ENCODE measurements at regions not wholly inside any gene's neighbourhood (a gene's known extent, or its start where the extent isn't known, plus 50 kb on each side); places are given as distances from the start of the nearest gene placed in this dataset.
A peak's percentile ranks its signal among the peaks of the same experiment; 100 is the strongest.

GRCh38 chr1:5751833-5752745, 240.1 kb downstream of the NPHP4 start:
- Histone ChIP-seq H3K4me1 (no peaks in the 10 kb centered on the region), H3K27me3 (replicated peaks; ENCODE audit: control insufficient read depth, insufficient read depth, low read length) (no peaks in the 10 kb centered on the region), H3K9me3 (no peaks in the 10 kb centered on the region), H3K36me3 (ENCODE audit: control insufficient read depth, insufficient read depth, low read length) (no peaks in the 10 kb centered on the region), H3K4me3 (ENCODE audit: low read depth, low read length) (no peak overlapping the region)
- no peak overlapping the region for H3K27ac Mint-ChIP-seq (ENCODE audit: unreplicated experiment)
- peaks cover 12% of the 10 kb centered on the region for H3K4me1 Mint-ChIP-seq (ENCODE audit: low read depth, unreplicated experiment)
- intact Hi-C loops (cut with micrococcal nuclease; ENCODE audit: unreplicated experiment) = loop anchor here (2.0 kb wide), 1 partner anchor 241 kb away; no protein-coding TSS in a partner anchor
- ChIA-PET CTCF (interaction anchor here (1.0 to 1.8 kb wide), 6 partner anchors 23 to 243 kb away, joined by 3 to 10 read pairs (median 3); no protein-coding TSS in a partner anchor), POLR2A (no interaction called here)
- peaks cover 3% of the 10 kb centered on the region for H3K27me3 Mint-ChIP-seq (ENCODE audit: insufficient read depth, unreplicated experiment)
- TF ChIP-seq CTCF (IDR thresholded peaks at IDR 0.05; ENCODE audit: insufficient read depth in 1 of 2, low read depth in 1 of 2, low read length in 1 of 2, severe bottlenecking in 1 of 2, unreplicated experiment in 1 of 2) = peak in 1 of 2 experiments; percentile 23
- DNase-seq = peak in 1 of 2 experiments; percentile 35
- H3K9me3 Mint-ChIP-seq (ENCODE audit: unreplicated experiment) = no peaks in the 10 kb centered on the region
- H3K4me3 Mint-ChIP-seq (ENCODE audit: unreplicated experiment) = no peak overlapping the region
- no peaks in the 10 kb centered on the region for H3K36me3 Mint-ChIP-seq (ENCODE audit: insufficient read depth, unreplicated experiment)
- BruUV-seq (replicated peaks) = no TSS peak

GRCh38 chr1:5751163-5751540, 241.1 kb downstream of the NPHP4 start:
- Mint-ChIP-seq H3K27ac (ENCODE audit: unreplicated experiment) (no peak overlapping the region), H3K9me3 (ENCODE audit: unreplicated experiment) (no peaks in the 10 kb centered on the region), H3K4me3 (ENCODE audit: unreplicated experiment) (no peak overlapping the region), H3K4me1 (ENCODE audit: low read depth, unreplicated experiment) (peaks cover 12% of the 10 kb centered on the region), H3K36me3 (ENCODE audit: insufficient read depth, unreplicated experiment) (no peaks in the 10 kb centered on the region), H3K27me3 (ENCODE audit: insufficient read depth, unreplicated experiment) (peaks cover under 1% of the 10 kb centered on the region)
- peaks cover 3% of the 10 kb centered on the region for H3K4me1 ChIP-seq
- no peaks in the 10 kb centered on the region for H3K27me3 ChIP-seq (replicated peaks; ENCODE audit: control insufficient read depth, insufficient read depth, low read length)
- BruUV-seq (replicated peaks) = no TSS peak
- ChIA-PET POLR2A (no interaction called here), CTCF (interaction anchor here (1.4 to 1.8 kb wide), 2 partner anchors 131 to 241 kb away, joined by 3 to 10 read pairs; no protein-coding TSS in a partner anchor)
- H3K36me3 ChIP-seq (ENCODE audit: control insufficient read depth, insufficient read depth, low read length) = no peaks in the 10 kb centered on the region
- H3K4me3 ChIP-seq (ENCODE audit: low read depth, low read length) = no peak overlapping the region
- no peak for DNase-seq
- no peaks in the 10 kb centered on the region for H3K9me3 ChIP-seq
- intact Hi-C loops (cut with micrococcal nuclease; ENCODE audit: unreplicated experiment) = no loop called here
- TF ChIP-seq CTCF (IDR thresholded peaks at IDR 0.05; ENCODE audit: insufficient read depth in 1 of 2, low read depth in 1 of 2, low read length in 1 of 2, severe bottlenecking in 1 of 2, unreplicated experiment in 1 of 2) = no peak

GRCh38 chr1:5750186-5751162, 241.8 kb downstream of the NPHP4 start:
- no peaks in the 10 kb centered on the region for H3K36me3 Mint-ChIP-seq (ENCODE audit: insufficient read depth, unreplicated experiment)
- ChIA-PET POLR2A (no interaction called here), CTCF (no interaction called here)
- H3K4me1 ChIP-seq = peaks cover 10% of the 10 kb centered on the region
- H3K27ac Mint-ChIP-seq (ENCODE audit: unreplicated experiment) = no peak overlapping the region
- no peak overlapping the region for H3K4me3 Mint-ChIP-seq (ENCODE audit: unreplicated experiment)
- no peaks in the 10 kb centered on the region for H3K9me3 ChIP-seq
- no peaks in the 10 kb centered on the region for H3K9me3 Mint-ChIP-seq (ENCODE audit: unreplicated experiment)
- H3K4me1 Mint-ChIP-seq (ENCODE audit: low read depth, unreplicated experiment) = peaks cover 12% of the 10 kb centered on the region
- no peaks in the 10 kb centered on the region for H3K36me3 ChIP-seq (ENCODE audit: control insufficient read depth, insufficient read depth, low read length)
- BruUV-seq (replicated peaks) = no TSS peak
- no peak for TF ChIP-seq CTCF (IDR thresholded peaks at IDR 0.05; ENCODE audit: insufficient read depth in 1 of 2, low read depth in 1 of 2, low read length in 1 of 2, severe bottlenecking in 1 of 2, unreplicated experiment in 1 of 2)
- H3K4me3 ChIP-seq (ENCODE audit: low read depth, low read length) = no peak overlapping the region
- peak in 1 of 2 experiments; percentile 25 for DNase-seq
- no peaks in the 10 kb centered on the region for H3K27me3 ChIP-seq (replicated peaks; ENCODE audit: control insufficient read depth, insufficient read depth, low read length)
- intact Hi-C loops (cut with micrococcal nuclease; ENCODE audit: unreplicated experiment) = no loop called here
- H3K27me3 Mint-ChIP-seq (ENCODE audit: insufficient read depth, unreplicated experiment) = no peaks in the 10 kb centered on the region

All from Caco-2 (cell line).